ENCODE measurements at regions not wholly inside any gene's neighbourhood (a gene's known extent, or its start where the extent isn't known, plus 50 kb on each side); places are given as distances from the start of the nearest gene placed in this dataset.

- no peak for ATAC-seq
- TF ChIP-seq SNAI2 (CRISPR knock-in tag; IDR thresholded peaks at IDR 0.05) (no peak), OSR1 (CRISPR knock-in tag; IDR thresholded peaks at IDR 0.05) (no peak), RARB (CRISPR knock-in tag; IDR thresholded peaks at IDR 0.05) (no peak), ESRRG (CRISPR knock-in tag; IDR thresholded peaks at IDR 0.05) (no peak), ZNF565 (CRISPR knock-in tag; conservative IDR thresholded peaks at IDR 0.05; ENCODE audit: low read depth) (no peak), ZFP30 (CRISPR knock-in tag; IDR thresholded peaks at IDR 0.05) (no peak), ZNF8 (CRISPR knock-in tag; IDR thresholded peaks at IDR 0.05) (no peak), PATZ1 (CRISPR knock-in tag; IDR thresholded peaks at IDR 0.05; ENCODE audit: borderline replicate concordance) (no peak), TSHZ2 (CRISPR knock-in tag; IDR thresholded peaks at IDR 0.05) (no peak), PPARA (CRISPR knock-in tag; IDR thresholded peaks at IDR 0.05; ENCODE audit: borderline replicate concordance) (no peak), CSDC2 (CRISPR knock-in tag; IDR thresholded peaks at IDR 0.05) (no peak), ZFP3 (CRISPR knock-in tag; IDR thresholded peaks at IDR 0.05) (no peak), ZC3H10 (CRISPR knock-in tag; IDR thresholded peaks at IDR 0.05) (no peak), TCF4 (CRISPR knock-in tag; IDR thresholded peaks at IDR 0.05; ENCODE audit: borderline replicate concordance) (no peak), TOX (CRISPR knock-in tag; IDR thresholded peaks at IDR 0.05; ENCODE audit: borderline replicate concordance) (no peak)
Observed at GRCh38 chr19:30718707-30719106, 346.5 kb downstream of the ZNF536 start.

- TF ChIP-seq ARNTL (CRISPR knock-in tag; IDR thresholded peaks at IDR 0.05; ENCODE audit: borderline replicate concordance, low read depth): no peak
- no peak for TF ChIP-seq ISL1 (CRISPR knock-in tag; IDR thresholded peaks at IDR 0.05)
- no peak for TF ChIP-seq CREB5 (CRISPR knock-in tag; IDR thresholded peaks at IDR 0.05; ENCODE audit: low read depth)
- TF ChIP-seq RARB (CRISPR knock-in tag; IDR thresholded peaks at IDR 0.05): no peak
- TF ChIP-seq ZFP3 (CRISPR knock-in tag; IDR thresholded peaks at IDR 0.05): no peak
- TF ChIP-seq ESRRG (CRISPR knock-in tag; IDR thresholded peaks at IDR 0.05): no peak
- no peak for TF ChIP-seq ZNF565 (CRISPR knock-in tag; conservative IDR thresholded peaks at IDR 0.05; ENCODE audit: low read depth)
- no peak for TF ChIP-seq SNAI2 (CRISPR knock-in tag; IDR thresholded peaks at IDR 0.05)
- TF ChIP-seq BACH2 (CRISPR knock-in tag; IDR thresholded peaks at IDR 0.05; ENCODE audit: borderline replicate concordance): no peak
- TF ChIP-seq CSDC2 (CRISPR knock-in tag; IDR thresholded peaks at IDR 0.05): no peak
- no peak for TF ChIP-seq ZFP30 (CRISPR knock-in tag; IDR thresholded peaks at IDR 0.05)
- TF ChIP-seq PPARA (CRISPR knock-in tag; IDR thresholded peaks at IDR 0.05; ENCODE audit: borderline replicate concordance): no peak
- TF ChIP-seq TOX (CRISPR knock-in tag; IDR thresholded peaks at IDR 0.05; ENCODE audit: borderline replicate concordance): no peak
- no peak for TF ChIP-seq OSR1 (CRISPR knock-in tag; IDR thresholded peaks at IDR 0.05)
- TF ChIP-seq CSRNP3 (CRISPR knock-in tag; IDR thresholded peaks at IDR 0.05): no peak
- no peak for TF ChIP-seq GLIS3 (CRISPR knock-in tag; IDR thresholded peaks at IDR 0.05)
- no peak for TF ChIP-seq TCF4 (CRISPR knock-in tag; IDR thresholded peaks at IDR 0.05; ENCODE audit: borderline replicate concordance)
- ATAC-seq: no peak
Observed at GRCh38 chr19:30718014-30718413, 345.8 kb downstream of the ZNF536 start.

GRCh38 chr19:30717381-30717780 is 345.2 kb downstream of the ZNF536 start:
- ATAC-seq: no peak
- TF ChIP-seq PATZ1 (CRISPR knock-in tag; IDR thresholded peaks at IDR 0.05; ENCODE audit: borderline replicate concordance) (no peak), ESRRG (CRISPR knock-in tag; IDR thresholded peaks at IDR 0.05) (no peak), CSDC2 (CRISPR knock-in tag; IDR thresholded peaks at IDR 0.05) (no peak), OSR1 (CRISPR knock-in tag; IDR thresholded peaks at IDR 0.05) (no peak), ZFP30 (CRISPR knock-in tag; IDR thresholded peaks at IDR 0.05) (no peak), ARNTL (CRISPR knock-in tag; IDR thresholded peaks at IDR 0.05; ENCODE audit: borderline replicate concordance, low read depth) (no peak), TOX (CRISPR knock-in tag; IDR thresholded peaks at IDR 0.05; ENCODE audit: borderline replicate concordance) (no peak), RARB (CRISPR knock-in tag; IDR thresholded peaks at IDR 0.05) (no peak), POU6F1 (CRISPR knock-in tag; IDR thresholded peaks at IDR 0.05; ENCODE audit: borderline replicate concordance, low read depth) (no peak), CSRNP3 (CRISPR knock-in tag; IDR thresholded peaks at IDR 0.05) (no peak), ZFP3 (CRISPR knock-in tag; IDR thresholded peaks at IDR 0.05) (no peak), BACH2 (CRISPR knock-in tag; IDR thresholded peaks at IDR 0.05; ENCODE audit: borderline replicate concordance) (no peak), ZNF8 (CRISPR knock-in tag; IDR thresholded peaks at IDR 0.05) (no peak), ZNF565 (CRISPR knock-in tag; conservative IDR thresholded peaks at IDR 0.05; ENCODE audit: low read depth) (no peak)

Measured in SK-N-SH treated with all-trans-retinoic acid at 6 μM for 48 hours (cell line).